GM13976 (cell line): ENCODE measurements at regions not wholly inside any gene's neighbourhood (a gene's known extent, or its start where the extent isn't known, plus 50 kb on each side); places are given as distances from the start of the nearest gene placed in this dataset.
"Not testable (repeated sequence)": the region's sequence is repeated elsewhere in the genome, so short reads cannot be mapped to it uniquely, and the experiment has no call there.

Experiments
- DNase-seq: peaks from one replicate; pipeline ENCODE4 v3.0.0; 2012; ENCODE audit warnings: low spot score
- CTCF ChIP-seq: IDR thresholded peaks from 2 replicates; pipeline ENCODE4 v1.5.1; 2012; ENCODE audit warnings: borderline replicate concordance, mild to moderate bottlenecking; ENCODE audit not compliant: insufficient read depth; ENCODE audit errors: extremely low read depth, missing control alignments, control extremely low read depth
- in situ Hi-C: fragments of 300-500 bp; cut with MboI; formaldehyde crosslinking; loops from one replicate; pipeline ENCODE4 v1.12.0; 2022; ENCODE audit warnings: low sequenced_read_pairs, mixed read lengths, inconsistent platforms; ENCODE audit not compliant: unreplicated experiment

- in situ Hi-C loops = no loop called here
- TF ChIP-seq CTCF = no peak
- no peak for DNase-seq
These were observed 77.3 kb upstream of the LTA4H start for GRCh38 chr12:96112733-96113132.

DNA sequence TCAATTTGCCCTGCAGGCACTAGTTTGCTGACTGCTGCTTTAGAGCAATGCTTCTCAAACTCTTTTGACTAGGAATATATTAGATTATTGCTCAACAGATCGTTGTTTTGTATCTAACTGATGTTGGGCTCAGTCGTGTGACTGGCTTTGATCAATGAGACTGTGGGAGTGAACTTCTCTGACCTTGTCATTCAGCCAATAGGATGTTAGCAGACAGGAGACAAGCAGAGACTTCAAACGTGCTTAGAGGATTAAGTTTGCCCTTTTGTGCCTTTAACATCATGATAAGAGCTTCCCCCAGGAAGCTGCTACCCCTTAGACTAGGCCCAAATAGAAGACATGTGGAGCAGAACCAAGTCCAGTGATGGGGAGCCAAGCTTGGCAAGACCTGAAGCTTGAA is 76.7 kb upstream of the ELK3 start:
- DNase-seq = no peak
- no peak for TF ChIP-seq CTCF
- in situ Hi-C loops = no loop called here

- TF ChIP-seq CTCF = no peak
- in situ Hi-C loops = no loop called here
- peak; percentile 72 for DNase-seq
These were observed 73.6 kb upstream of the ELK3 start for GRCh38 chr12:96120359-96121100.

- no peak for TF ChIP-seq CTCF
- in situ Hi-C loops = no loop called here
- peak; percentile 55 for DNase-seq
These were observed 72.9 kb upstream of the ELK3 start for GRCh38 chr12:96121271-96121711.

DNA sequence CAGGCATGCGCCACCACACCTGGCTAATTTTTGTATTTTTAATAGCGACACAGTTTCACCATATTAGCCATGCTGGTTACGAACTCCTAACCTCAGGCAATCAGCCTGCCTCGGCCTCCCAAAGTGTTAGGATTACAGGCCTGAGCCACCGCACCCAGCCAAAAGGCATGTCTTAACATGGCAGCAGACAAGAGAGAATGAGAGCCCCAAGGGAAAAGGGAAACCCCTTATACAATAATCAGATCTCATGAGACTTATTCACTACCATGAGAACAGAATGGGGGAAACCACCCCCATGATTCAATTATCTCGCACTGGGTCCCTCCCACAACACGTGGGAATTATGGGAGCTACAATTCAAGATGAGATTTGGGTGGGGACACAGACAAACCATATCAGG is 65.9 kb upstream of the ELK3 start:
- in situ Hi-C loops = not testable (repeated sequence)

DNA sequence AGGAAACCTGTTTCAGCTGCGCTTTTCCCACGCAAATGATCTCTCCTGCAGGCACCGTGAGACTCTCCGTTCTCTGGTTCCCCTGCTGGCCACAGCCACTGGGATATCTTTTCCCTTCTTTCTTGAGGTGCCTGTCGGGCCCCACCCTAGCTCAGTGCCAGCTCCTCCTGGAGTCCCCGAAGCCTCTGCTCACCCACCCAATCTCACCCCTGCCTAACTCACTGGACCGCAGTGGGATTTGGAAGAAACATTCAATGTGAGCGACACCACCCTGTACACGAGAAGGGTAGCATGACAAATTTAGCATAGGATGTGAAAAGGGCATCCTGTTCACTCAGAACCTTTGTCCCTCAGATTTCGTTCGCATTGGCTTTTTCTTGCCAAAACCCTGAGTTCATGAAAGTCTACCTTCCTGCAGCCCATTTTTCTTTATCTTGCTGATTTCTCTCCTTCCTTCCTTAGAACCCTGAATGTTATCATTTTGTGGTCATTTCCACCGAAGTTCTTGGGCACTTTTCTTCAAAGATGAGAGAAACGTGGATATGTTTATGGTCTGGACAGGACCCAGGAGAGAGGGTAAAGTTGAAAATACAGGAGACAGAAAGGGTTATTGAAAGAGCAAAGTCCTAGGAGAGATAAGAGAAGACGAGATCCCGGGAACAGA is 63.6 kb upstream of the ELK3 start:
- DNase-seq = no peak
- in situ Hi-C loops = no loop called here
- no peak for TF ChIP-seq CTCF

More for the DNA sequence above, 65.9 kb upstream of the ELK3 start:
- DNase-seq = not testable (repeated sequence)

- no peak for DNase-seq
- TF ChIP-seq CTCF = no peak
- in situ Hi-C loops = no loop called here
These were observed 62.9 kb upstream of the ELK3 start for GRCh38 chr12:96131230-96131788.
